IMR-90 (cell line): ENCODE measurements at regions not wholly inside any gene's neighbourhood (a gene's known extent, or its start where the extent isn't known, plus 50 kb on each side); places are given as distances from the start of the nearest gene placed in this dataset.

Experiments
- ATAC-seq: fragments of 200-7000 bp; cut with Tn5 transposase; 2 replicates; pipeline ENCODE4 v1.9.1; 2020; ENCODE audit warnings: low read depth, mild to moderate bottlenecking, moderate library complexity
- BruUV-seq: library from RNA; stranded (reverse); fragments of 400-500 nt; replicated peaks from 2 replicates; lab custom pipeline; 2021; lab: Mats Ljungman, UMichigan
- CTCF ChIA-PET: fragments of 300-600 bp; formaldehyde crosslinking; extraction: SDS; loops from one replicate; lab custom pipeline; 2021; ENCODE audit warnings: antibody characterized with exemption; lab: Yijun Ruan, JAX
- POLR2A ChIA-PET: fragments of 300-600 bp; sonication (Branson Sonifier 250); formaldehyde crosslinking; loops from one replicate; lab custom pipeline; 2022; ENCODE audit warnings: antibody characterized with exemption; ENCODE audit not compliant: unreplicated experiment; lab: Charles Lee
- DNase-seq: peaks from one replicate; pipeline ENCODE4 v3.0.0; 2013
- H2AFZ ChIP-seq: replicated peaks from 2 replicates; pipeline ENCODE3; 2013; ENCODE audit warnings: low read length, mild to moderate bottlenecking; ENCODE audit not compliant: poor library complexity
- H2AK5ac ChIP-seq: 2 replicates; pipeline ENCODE4 v1.6.1; 2013; ENCODE audit warnings: low read depth, low read length, inconsistent platforms
- H2AK9ac ChIP-seq: replicated peaks from 2 replicates; pipeline ENCODE3; 2013; ENCODE audit warnings: mild to moderate bottlenecking, low read depth, low read length, moderate library complexity; ENCODE audit not compliant: poor library complexity
- H2BK120ac ChIP-seq: 2 replicates; pipeline ENCODE4 v1.6.1; 2013; ENCODE audit warnings: low read depth, low read length, inconsistent platforms
- H2BK15ac ChIP-seq: 3 replicates; pipeline ENCODE4 v1.6.1; 2013; ENCODE audit warnings: low read depth, low read length, inconsistent platforms
- H2BK20ac ChIP-seq: 2 replicates; pipeline ENCODE4 v1.6.1; 2013; ENCODE audit warnings: low read depth, mild to moderate bottlenecking, inconsistent platforms, low read length, moderate library complexity
- H2BK5ac ChIP-seq: 2 replicates; pipeline ENCODE4 v1.6.1; 2013; ENCODE audit warnings: mild to moderate bottlenecking, low read depth, low read length, inconsistent platforms; ENCODE audit not compliant: poor library complexity, severe bottlenecking
- H3K14ac ChIP-seq: replicated peaks from 2 replicates; pipeline ENCODE4 v1.6.1; 2013; ENCODE audit warnings: low read depth, low read length, inconsistent platforms
- H3K18ac ChIP-seq: 2 replicates; pipeline ENCODE4 v1.6.1; 2013; ENCODE audit warnings: low read depth, low read length, control low read depth
- H3K23ac ChIP-seq: 2 replicates; pipeline ENCODE4 v1.6.1; 2013; ENCODE audit warnings: low read depth, low read length, inconsistent platforms
- H3K27ac ChIP-seq: 2 replicates; pipeline ENCODE4 v1.5.1; 2013; ENCODE audit warnings: mild to moderate bottlenecking, control low read depth, low read length; ENCODE audit not compliant: insufficient read depth
- H3K27me3 ChIP-seq: 2 replicates; pipeline ENCODE4 v1.6.1; 2013; ENCODE audit warnings: low read length; ENCODE audit not compliant: control insufficient read depth, insufficient read depth
- H3K36me3 ChIP-seq: 2 replicates; pipeline ENCODE4 v1.6.1; 2013; ENCODE audit warnings: low read length, mixed read lengths; ENCODE audit not compliant: control insufficient read depth, insufficient read depth
- H3K4ac ChIP-seq: 2 replicates; pipeline ENCODE4 v1.6.1; 2013; ENCODE audit warnings: low read depth, low read length, inconsistent platforms
- H3K4me1 ChIP-seq: 2 replicates; pipeline ENCODE4 v1.6.1; 2013; ENCODE audit warnings: low read length, mixed read lengths; ENCODE audit not compliant: control insufficient read depth, insufficient read depth
- H3K4me2 ChIP-seq: 2 replicates; pipeline ENCODE4 v1.6.1; 2013; ENCODE audit warnings: low read depth, mild to moderate bottlenecking, control low read depth, low read length, moderate library complexity
- H3K4me3 ChIP-seq: 2 replicates; pipeline ENCODE4 v1.5.1; 2013; ENCODE audit warnings: low read depth, mild to moderate bottlenecking, control low read depth, low read length, moderate library complexity; ENCODE audit not compliant: insufficient read depth
- H3K56ac ChIP-seq: 2 replicates; pipeline ENCODE4 v1.6.1; 2013; ENCODE audit warnings: low read length, inconsistent platforms; ENCODE audit not compliant: insufficient read depth; ENCODE audit errors: extremely low read depth
- H3K79me1 ChIP-seq, 2 experiments: 2 replicates each; pipeline ENCODE4 v1.6.1; 2013; ENCODE audit warnings: low read length in 2 of 2, inconsistent platforms in 1 of 2, low read depth in 1 of 2
- H3K9ac ChIP-seq: 2 replicates; pipeline ENCODE4 v1.6.1; 2013; ENCODE audit warnings: low read depth, low read length, control low read depth
- H3K9me1 ChIP-seq: 2 replicates; pipeline ENCODE4 v1.6.1; 2013; ENCODE audit warnings: low read length, inconsistent platforms; ENCODE audit not compliant: insufficient read depth
- H3K9me3 ChIP-seq: 2 replicates; pipeline ENCODE4 v1.6.1; 2013; ENCODE audit warnings: low read length; ENCODE audit not compliant: control insufficient read depth, insufficient read depth
- H4K20me1 ChIP-seq: 2 replicates; pipeline ENCODE4 v1.6.1; 2013; ENCODE audit warnings: low read length, inconsistent platforms; ENCODE audit not compliant: insufficient read depth
- H4K5ac ChIP-seq: 2 replicates; pipeline ENCODE4 v1.6.1; 2013; ENCODE audit warnings: mild to moderate bottlenecking, low read depth, low read length, control low read depth
- H4K8ac ChIP-seq, 2 experiments: 2 replicates each; pipeline ENCODE4 v1.6.1; 2013; ENCODE audit warnings: low read depth in 2 of 2, low read length in 2 of 2, control low read depth in 1 of 2, inconsistent platforms in 1 of 2
- H4K91ac ChIP-seq: 2 replicates; pipeline ENCODE4 v1.6.1; 2013; ENCODE audit warnings: low read depth, low read length, inconsistent platforms; ENCODE audit not compliant: insufficient read depth
- CEBPB ChIP-seq: IDR thresholded peaks from 2 replicates; pipeline ENCODE4 v1.6.1; 2012; ENCODE audit warnings: low read depth, low read length, improper control_type of control experiment
- CHD1 ChIP-seq: IDR thresholded peaks from 2 replicates; pipeline ENCODE4 v1.6.1; 2012; ENCODE audit warnings: low read depth, low read length, improper control_type of control experiment
- CTCF ChIP-seq: conservative IDR thresholded peaks from 2 replicates; pipeline ENCODE4 v1.5.1; 2012; ENCODE audit warnings: mild to moderate bottlenecking, low read depth, low read length, improper control_type of control experiment
- MAZ ChIP-seq: IDR thresholded peaks from 2 replicates; pipeline ENCODE4 v1.6.1; 2012; ENCODE audit warnings: low read depth, mild to moderate bottlenecking, low read length, improper control_type of control experiment, moderate library complexity, borderline replicate concordance
- MXI1 ChIP-seq: IDR thresholded peaks from 2 replicates; pipeline ENCODE4 v1.6.1; 2012; ENCODE audit warnings: low read depth, mild to moderate bottlenecking, low read length, moderate library complexity, borderline replicate concordance
- POLR2A ChIP-seq: IDR thresholded peaks from 2 replicates; pipeline ENCODE4 v1.6.1; 2012; ENCODE audit warnings: mild to moderate bottlenecking, low read depth, low read length
- RAD21 ChIP-seq: IDR thresholded peaks from 2 replicates; pipeline ENCODE4 v1.6.1; 2012; ENCODE audit warnings: low read length, improper control_type of control experiment
- RCOR1 ChIP-seq: IDR thresholded peaks from 2 replicates; pipeline ENCODE4 v1.6.1; 2012; ENCODE audit warnings: mild to moderate bottlenecking, low read length, improper control_type of control experiment; ENCODE audit not compliant: insufficient replicate concordance
- WGBS, 2 experiments: methylation state at CpG; one replicate each; pipeline versions ENCODE4 v1.1.5 to v1.1.7; 2013; ENCODE audit warnings: missing lambda C conversion rate in 2 of 2; ENCODE audit not compliant: insufficient read length in 1 of 2; ENCODE audit errors: extremely low coverage in 2 of 2; 5-methylcytosine and 5-hydroxymethylcytosine counted together
- dilution Hi-C: fragments of 300-500 bp; cut with HindIII; formaldehyde crosslinking; loops from one replicate; pipeline ENCODE4 v1.14.3; 2018; ENCODE audit warnings: low sequenced_read_pairs; ENCODE audit not compliant: unreplicated experiment
- in situ Hi-C: fragments of 300-500 bp; cut with MboI; formaldehyde crosslinking; loops from 3 replicates; pipeline ENCODE4 v1.14.3; 2019; ENCODE audit warnings: low sequenced_read_pairs, inconsistent platforms, mixed read lengths
- intact Hi-C: fragments of 100-400 bp; cut with micrococcal nuclease; formaldehyde crosslinking; loops from 2 replicates; pipeline ENCODE4 v1.10.0; 2022
- TF ChIP-seq, protein P1 (sequence below): fragments of 150-350 bp; IDR thresholded peaks from 2 replicates; pipeline ENCODE4 v1.6.1; 2017; ENCODE audit warnings: mild to moderate bottlenecking, antibody characterized with exemption, low read length, low read depth
- TF ChIP-seq, protein P2 (sequence below): fragments of 150-350 bp; IDR thresholded peaks from 2 replicates; pipeline ENCODE4 v1.6.1; 2016; ENCODE audit warnings: low read depth, mild to moderate bottlenecking, low read length, moderate library complexity, borderline replicate concordance

GRCh38 chr18:46341986-46342525, 237.9 kb downstream of the HAUS1 start:
- BruUV-seq = no TSS peak
- CTCF ChIA-PET = no interaction called here
- Histone ChIP-seq H2BK5ac (no peak overlapping the region), H3K14ac (no peak overlapping the region), H4K91ac (no peak overlapping the region), H2BK20ac (no peak overlapping the region), H3K4me2 (no peak overlapping the region), H3K9ac (no peak overlapping the region), H3K4me1 (no peaks in the 10 kb centered on the region), H2BK120ac (no peak overlapping the region), H3K9me3 (no peaks in the 10 kb centered on the region), H4K20me1 (no peaks in the 10 kb centered on the region), H4K5ac (no peak overlapping the region), H2BK15ac (no peak overlapping the region), H4K8ac (no peak overlapping the region), H3K27me3 (peaks cover 29% of the 10 kb centered on the region), H3K9me1 (no peaks in the 10 kb centered on the region), H2AK9ac (no peak overlapping the region), H2AFZ (no peak overlapping the region), H3K4ac (no peak overlapping the region), H3K23ac (no peak overlapping the region), H2AK5ac (no peak overlapping the region), H3K36me3 (no peaks in the 10 kb centered on the region), H3K56ac (no peak overlapping the region), H3K4me3 (no peak overlapping the region), H3K18ac (no peak overlapping the region), H3K27ac (no peak overlapping the region), H3K79me1 (no peaks in the 10 kb centered on the region)
- WGBS, 2 experiments = 33% methylated on average over 2 of the region's 6 CpGs; no CpG with 5 or more reads in 1 of the 2 experiments
- no peak for TF ChIP-seq MAZ
- TF ChIP-seq MXI1 = no peak
- no peak for TF ChIP-seq RCOR1
- no peak for TF ChIP-seq RAD21
- TF ChIP-seq CHD1 = no peak
- TF ChIP-seq, protein P1, sequence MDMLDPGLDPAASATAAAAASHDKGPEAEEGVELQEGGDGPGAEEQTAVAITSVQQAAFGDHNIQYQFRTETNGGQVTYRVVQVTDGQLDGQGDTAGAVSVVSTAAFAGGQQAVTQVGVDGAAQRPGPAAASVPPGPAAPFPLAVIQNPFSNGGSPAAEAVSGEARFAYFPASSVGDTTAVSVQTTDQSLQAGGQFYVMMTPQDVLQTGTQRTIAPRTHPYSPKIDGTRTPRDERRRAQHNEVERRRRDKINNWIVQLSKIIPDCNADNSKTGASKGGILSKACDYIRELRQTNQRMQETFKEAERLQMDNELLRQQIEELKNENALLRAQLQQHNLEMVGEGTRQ = no peak
- TF ChIP-seq POLR2A = no peak
- no peak for TF ChIP-seq CEBPB
- TF ChIP-seq CTCF = no peak
- TF ChIP-seq, protein P2, sequence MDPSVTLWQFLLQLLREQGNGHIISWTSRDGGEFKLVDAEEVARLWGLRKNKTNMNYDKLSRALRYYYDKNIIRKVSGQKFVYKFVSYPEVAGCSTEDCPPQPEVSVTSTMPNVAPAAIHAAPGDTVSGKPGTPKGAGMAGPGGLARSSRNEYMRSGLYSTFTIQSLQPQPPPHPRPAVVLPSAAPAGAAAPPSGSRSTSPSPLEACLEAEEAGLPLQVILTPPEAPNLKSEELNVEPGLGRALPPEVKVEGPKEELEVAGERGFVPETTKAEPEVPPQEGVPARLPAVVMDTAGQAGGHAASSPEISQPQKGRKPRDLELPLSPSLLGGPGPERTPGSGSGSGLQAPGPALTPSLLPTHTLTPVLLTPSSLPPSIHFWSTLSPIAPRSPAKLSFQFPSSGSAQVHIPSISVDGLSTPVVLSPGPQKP = no peak
- DNase-seq (no peak), ATAC-seq (no peak)
- dilution Hi-C loops = no loop called here
- in situ Hi-C loops = no loop called here
- POLR2A ChIA-PET = no interaction called here
- intact Hi-C loops = no loop called here
